ENCODE measurements at regions not wholly inside any gene's neighbourhood (a gene's known extent, or its start where the extent isn't known, plus 50 kb on each side); places are given as distances from the start of the nearest gene placed in this dataset.

GRCh38 chr1:38741341-38741740, 118.2 kb downstream of the RRAGC start:
- H3K36me3 ChIP-seq (ENCODE audit: control insufficient read depth, low read length): no peaks in the 10 kb centered on the region
- no peaks in the 10 kb centered on the region for H3K27me3 ChIP-seq (ENCODE audit: control insufficient read depth, low read length)
- no peak overlapping the region for H3K27ac ChIP-seq (ENCODE audit: low read depth, low read length)
- TF ChIP-seq EZH2phosphoT487 (IDR thresholded peaks at IDR 0.05; ENCODE audit: borderline replicate concordance, low read length) (no peak), CTCF (IDR thresholded peaks at IDR 0.05; ENCODE audit: low read depth, low read length, poor library complexity, severe bottlenecking) (no peak)
- H3K79me2 ChIP-seq (ENCODE audit: control insufficient read depth, low read length): no peaks in the 10 kb centered on the region
- no peak overlapping the region for H3K4me3 ChIP-seq (ENCODE audit: low read length)
- no peak overlapping the region for H3K4me2 ChIP-seq (ENCODE audit: low read length)
- no peaks in the 10 kb centered on the region for H3K9me3 ChIP-seq (ENCODE audit: control insufficient read depth, insufficient read depth, low read length)
- H4K20me1 ChIP-seq (ENCODE audit: control insufficient read depth, insufficient read depth, low read depth, low read length): no peaks in the 10 kb centered on the region
- H3F3A ChIP-seq (ENCODE audit: control insufficient read depth, insufficient read depth): no peaks in the 10 kb centered on the region
- H3K9me2 ChIP-seq (replicated peaks; ENCODE audit: control insufficient read depth, low read length): no peaks in the 10 kb centered on the region
- no peaks in the 10 kb centered on the region for H3K4me1 ChIP-seq (ENCODE audit: control insufficient read depth, low read length)

GRCh38 chr1:38740487-38740886, 119.1 kb downstream of the RRAGC start:
- Histone ChIP-seq H3K36me3 (ENCODE audit: control insufficient read depth, low read length) (no peaks in the 10 kb centered on the region), H3F3A (ENCODE audit: control insufficient read depth, insufficient read depth) (no peaks in the 10 kb centered on the region), H3K9me3 (ENCODE audit: control insufficient read depth, insufficient read depth, low read length) (no peaks in the 10 kb centered on the region), H3K27ac (ENCODE audit: low read depth, low read length) (no peak overlapping the region), H4K20me1 (ENCODE audit: control insufficient read depth, insufficient read depth, low read depth, low read length) (no peaks in the 10 kb centered on the region), H3K79me2 (ENCODE audit: control insufficient read depth, low read length) (no peaks in the 10 kb centered on the region), H3K4me2 (ENCODE audit: low read length) (no peak overlapping the region), H3K4me3 (ENCODE audit: low read length) (no peak overlapping the region), H3K27me3 (ENCODE audit: control insufficient read depth, low read length) (no peaks in the 10 kb centered on the region), H3K9me2 (replicated peaks; ENCODE audit: control insufficient read depth, low read length) (no peaks in the 10 kb centered on the region), H3K4me1 (ENCODE audit: control insufficient read depth, low read length) (no peaks in the 10 kb centered on the region)
- no peak for TF ChIP-seq CTCF (IDR thresholded peaks at IDR 0.05; ENCODE audit: low read depth, low read length, poor library complexity, severe bottlenecking)
- TF ChIP-seq EZH2phosphoT487 (IDR thresholded peaks at IDR 0.05; ENCODE audit: borderline replicate concordance, low read length): no peak

- no peaks in the 10 kb centered on the region for H3K9me2 ChIP-seq (replicated peaks; ENCODE audit: control insufficient read depth, low read length)
- H3F3A ChIP-seq (ENCODE audit: control insufficient read depth, insufficient read depth): no peaks in the 10 kb centered on the region
- TF ChIP-seq EZH2phosphoT487 (IDR thresholded peaks at IDR 0.05; ENCODE audit: borderline replicate concordance, low read length): no peak
- TF ChIP-seq CTCF (IDR thresholded peaks at IDR 0.05; ENCODE audit: low read depth, low read length, poor library complexity, severe bottlenecking): no peak
- H3K4me1 ChIP-seq (ENCODE audit: control insufficient read depth, low read length): no peaks in the 10 kb centered on the region
- H3K36me3 ChIP-seq (ENCODE audit: control insufficient read depth, low read length): no peaks in the 10 kb centered on the region
- H4K20me1 ChIP-seq (ENCODE audit: control insufficient read depth, insufficient read depth, low read depth, low read length): no peaks in the 10 kb centered on the region
- H3K9me3 ChIP-seq (ENCODE audit: control insufficient read depth, insufficient read depth, low read length): no peaks in the 10 kb centered on the region
- H3K79me2 ChIP-seq (ENCODE audit: control insufficient read depth, low read length): no peaks in the 10 kb centered on the region
- no peak overlapping the region for H3K4me3 ChIP-seq (ENCODE audit: low read length)
- H3K4me2 ChIP-seq (ENCODE audit: low read length): no peak overlapping the region
- H3K27me3 ChIP-seq (ENCODE audit: control insufficient read depth, low read length): no peaks in the 10 kb centered on the region
- no peak overlapping the region for H3K27ac ChIP-seq (ENCODE audit: low read depth, low read length)
These were observed 121.4 kb downstream of the RRAGC start for GRCh38 chr1:38738207-38738606.

- Histone ChIP-seq H3K9me2 (replicated peaks; ENCODE audit: control insufficient read depth, low read length) (no peaks in the 10 kb centered on the region), H3K4me2 (ENCODE audit: low read length) (no peak overlapping the region), H3K27me3 (ENCODE audit: control insufficient read depth, low read length) (no peaks in the 10 kb centered on the region), H3K4me1 (ENCODE audit: control insufficient read depth, low read length) (no peaks in the 10 kb centered on the region), H3K79me2 (ENCODE audit: control insufficient read depth, low read length) (no peaks in the 10 kb centered on the region), H3K27ac (ENCODE audit: low read depth, low read length) (no peak overlapping the region), H3K9me3 (ENCODE audit: control insufficient read depth, insufficient read depth, low read length) (no peaks in the 10 kb centered on the region), H3K36me3 (ENCODE audit: control insufficient read depth, low read length) (no peaks in the 10 kb centered on the region), H4K20me1 (ENCODE audit: control insufficient read depth, insufficient read depth, low read depth, low read length) (no peaks in the 10 kb centered on the region), H3K4me3 (ENCODE audit: low read length) (no peak overlapping the region), H3F3A (ENCODE audit: control insufficient read depth, insufficient read depth) (no peaks in the 10 kb centered on the region)
- TF ChIP-seq CTCF (IDR thresholded peaks at IDR 0.05; ENCODE audit: low read depth, low read length, poor library complexity, severe bottlenecking) (no peak), EZH2phosphoT487 (IDR thresholded peaks at IDR 0.05; ENCODE audit: borderline replicate concordance, low read length) (no peak)
These were observed 123.2 kb downstream of the RRAGC start for GRCh38 chr1:38736399-38736798.

All from DOHH2 (cell line).